Parathyroid adenoma (tissue), 2 donors: ENCODE measurements at regions not wholly inside any gene's neighbourhood (a gene's known extent, or its start where the extent isn't known, plus 50 kb on each side); places are given as distances from the start of the nearest gene placed in this dataset.

Experiments
- H2AFZ ChIP-seq: fragments of 300-600 bp; sonication (generic); one replicate; pipeline ENCODE4 v1.7.0; 2017; ENCODE audit warnings: antibody characterized with exemption, mild to moderate bottlenecking
- H3K27ac ChIP-seq: fragments of 300-600 bp; sonication (generic); one replicate; pipeline ENCODE4 v1.7.0; 2017
- H3K27me3 ChIP-seq: fragments of 300-600 bp; sonication (generic); one replicate; pipeline ENCODE4 v1.7.0; 2017; ENCODE audit warnings: low read length; ENCODE audit not compliant: control insufficient read depth, insufficient read depth
- H3K36me3 ChIP-seq: fragments of 300-600 bp; sonication (generic); one replicate; pipeline ENCODE4 v1.7.0; 2017; ENCODE audit warnings: low read length; ENCODE audit not compliant: control insufficient read depth, insufficient read depth
- H3K4me1 ChIP-seq: fragments of 300-600 bp; sonication (generic); one replicate; pipeline ENCODE4 v1.7.0; 2017; ENCODE audit warnings: control low read depth
- H3K4me2 ChIP-seq: fragments of 300-600 bp; sonication (generic); one replicate; pipeline ENCODE4 v1.7.0; 2017; ENCODE audit warnings: low read length
- H3K4me3 ChIP-seq: fragments of 300-600 bp; sonication (generic); one replicate; pipeline ENCODE4 v1.7.0; 2017; ENCODE audit warnings: low read depth, low read length
- H3K79me2 ChIP-seq: fragments of 300-600 bp; sonication (generic); one replicate; pipeline ENCODE4 v1.7.0; 2017; ENCODE audit warnings: control low read depth
- H3K9ac ChIP-seq: fragments of 300-600 bp; sonication (generic); one replicate; pipeline ENCODE4 v1.7.0; 2017; ENCODE audit warnings: mild to moderate bottlenecking
- H3K9me3 ChIP-seq: fragments of 300-600 bp; sonication (generic); one replicate; pipeline ENCODE4 v1.7.0; 2017; ENCODE audit warnings: low read length; ENCODE audit not compliant: control insufficient read depth
- CTCF ChIP-seq: fragments of 300-600 bp; sonication (generic); IDR thresholded peaks from one replicate; pipeline ENCODE4 v1.7.0; 2017; ENCODE audit warnings: antibody characterized with exemption, mild to moderate bottlenecking
- donor health status: primary hyperparathyroidism.

- TF ChIP-seq CTCF = no peak
- no peak overlapping the region for H3K9ac ChIP-seq
- H3K27ac ChIP-seq = no peak overlapping the region
- H3K36me3 ChIP-seq = no peaks in the 10 kb centered on the region
- no peak overlapping the region for H2AFZ ChIP-seq
- H3K4me2 ChIP-seq = no peak overlapping the region
- no peaks in the 10 kb centered on the region for H3K9me3 ChIP-seq
- no peaks in the 10 kb centered on the region for H3K79me2 ChIP-seq
- no peak overlapping the region for H3K4me3 ChIP-seq
- no peaks in the 10 kb centered on the region for H3K4me1 ChIP-seq
- H3K27me3 ChIP-seq = no peaks in the 10 kb centered on the region
Measured at GRCh38 chr5:2466966-2467365, 284.5 kb downstream of the IRX2 start.

- Histone ChIP-seq H3K9ac (no peak overlapping the region), H3K4me2 (no peak overlapping the region), H3K27me3 (no peaks in the 10 kb centered on the region), H3K9me3 (no peaks in the 10 kb centered on the region), H2AFZ (no peak overlapping the region), H3K4me3 (no peak overlapping the region), H3K4me1 (no peaks in the 10 kb centered on the region), H3K79me2 (no peaks in the 10 kb centered on the region), H3K27ac (no peak overlapping the region), H3K36me3 (no peaks in the 10 kb centered on the region)
- no peak for TF ChIP-seq CTCF
Measured at GRCh38 chr5:2465383-2465782, 286.1 kb downstream of the IRX2 start.

- no peak overlapping the region for H2AFZ ChIP-seq
- H3K27ac ChIP-seq = no peak overlapping the region
- H3K36me3 ChIP-seq = no peaks in the 10 kb centered on the region
- H3K4me3 ChIP-seq = no peak overlapping the region
- H3K4me2 ChIP-seq = no peak overlapping the region
- no peaks in the 10 kb centered on the region for H3K9me3 ChIP-seq
- no peaks in the 10 kb centered on the region for H3K79me2 ChIP-seq
- no peak for TF ChIP-seq CTCF
- no peak overlapping the region for H3K9ac ChIP-seq
- H3K4me1 ChIP-seq = no peaks in the 10 kb centered on the region
- no peaks in the 10 kb centered on the region for H3K27me3 ChIP-seq
Measured at GRCh38 chr5:2464141-2464540, 287.3 kb downstream of the IRX2 start.

- no peak overlapping the region for H3K4me3 ChIP-seq
- H3K36me3 ChIP-seq = no peaks in the 10 kb centered on the region
- H2AFZ ChIP-seq = no peak overlapping the region
- no peaks in the 10 kb centered on the region for H3K4me1 ChIP-seq
- H3K4me2 ChIP-seq = no peak overlapping the region
- no peak overlapping the region for H3K27ac ChIP-seq
- no peaks in the 10 kb centered on the region for H3K9me3 ChIP-seq
- no peak overlapping the region for H3K9ac ChIP-seq
- TF ChIP-seq CTCF = no peak
- H3K79me2 ChIP-seq = no peaks in the 10 kb centered on the region
- no peaks in the 10 kb centered on the region for H3K27me3 ChIP-seq
Measured at GRCh38 chr5:2461701-2462691, 289.5 kb downstream of the IRX2 start.

GRCh38 chr5:2460098-2460497 lies 291.4 kb downstream of the IRX2 start:
- no peak overlapping the region for H3K4me2 ChIP-seq
- H3K27me3 ChIP-seq = no peaks in the 10 kb centered on the region
- no peaks in the 10 kb centered on the region for H3K36me3 ChIP-seq
- H2AFZ ChIP-seq = no peak overlapping the region
- H3K9me3 ChIP-seq = no peaks in the 10 kb centered on the region
- TF ChIP-seq CTCF = no peak
- no peak overlapping the region for H3K27ac ChIP-seq
- H3K79me2 ChIP-seq = no peaks in the 10 kb centered on the region
- no peaks in the 10 kb centered on the region for H3K4me1 ChIP-seq
- no peak overlapping the region for H3K9ac ChIP-seq
- H3K4me3 ChIP-seq = no peak overlapping the region
